ENCODE measurements at regions not wholly inside any gene's neighbourhood (a gene's known extent, or its start where the extent isn't known, plus 50 kb on each side); places are given as distances from the start of the nearest gene placed in this dataset.

DNA sequence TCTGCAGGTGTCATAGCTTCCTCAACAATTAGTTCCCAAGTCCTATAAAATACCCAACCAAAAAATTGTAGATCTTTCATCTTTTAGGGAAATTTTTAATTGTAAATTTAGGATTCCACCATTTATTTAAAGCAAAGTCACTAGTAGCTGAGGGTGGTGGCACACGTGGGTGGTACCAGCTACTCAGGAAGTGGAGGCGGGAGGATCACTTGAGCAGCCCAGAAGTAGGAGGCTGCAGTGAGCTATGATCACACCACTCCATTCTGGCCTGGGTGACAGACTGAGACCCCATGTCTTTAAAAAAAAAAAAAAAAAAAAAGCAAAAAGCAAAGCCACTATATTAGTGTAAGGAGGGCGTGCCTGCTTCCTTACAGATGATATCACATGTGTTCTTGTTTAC, 60.3 kb upstream of the GREB1L start:
- TF ChIP-seq CTCF (conservative IDR thresholded peaks at IDR 0.05) (no peak), ZFX (IDR thresholded peaks at IDR 0.05) (no peak)

Measured in C4-2B (cell line).